ENCODE measurements at regions not wholly inside any gene's neighbourhood (a gene's known extent, or its start where the extent isn't known, plus 50 kb on each side); places are given as distances from the start of the nearest gene placed in this dataset.

DNA sequence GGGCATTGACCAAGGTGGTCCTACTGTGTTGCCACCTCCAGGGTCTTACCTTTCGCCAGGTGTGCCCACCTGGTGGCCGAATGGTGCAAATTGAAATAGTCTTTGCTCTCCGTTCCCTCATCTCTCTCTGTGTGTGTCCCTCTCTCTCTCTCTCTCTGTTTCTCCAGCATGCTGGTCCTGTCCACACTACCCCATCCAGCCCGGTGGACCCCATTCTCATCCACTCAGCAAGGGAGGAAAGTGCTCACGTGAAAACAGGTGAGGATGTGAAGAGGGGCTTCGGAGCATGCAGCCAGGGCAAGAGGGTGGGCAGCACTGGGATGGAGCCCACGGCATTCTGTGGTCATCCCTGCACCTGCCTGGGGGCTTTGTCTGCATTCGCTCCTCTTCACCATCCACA is 150.1 kb downstream of the CRLF2 start:
- H3K36me3 ChIP-seq (replicated peaks in 1 of 2; ENCODE audit: control extremely low read depth in 1 of 2, control insufficient read depth in 1 of 2, extremely low read depth in 1 of 2, insufficient read depth in 2 of 2, low read length in 1 of 2) = no peaks in the 10 kb centered on the region
- no peaks in the 10 kb centered on the region for H4K20me1 ChIP-seq (ENCODE audit: control insufficient read depth, insufficient read depth, low read length, poor library complexity, severe bottlenecking)
- TF ChIP-seq EZH2 (IDR thresholded peaks at IDR 0.05; ENCODE audit: borderline replicate concordance, insufficient read depth, low read depth, low read length, poor library complexity, severe bottlenecking) = no peak
- no peak for TF ChIP-seq CTCF (IDR thresholded peaks at IDR 0.05)
- Mint-ChIP-seq H3K4me1 (no peaks in the 10 kb centered on the region), H3K4me3 (no peak overlapping the region), H3K9me3 (ENCODE audit: insufficient read depth) (peaks cover 5% of the 10 kb centered on the region), H3K27me3 (no peaks in the 10 kb centered on the region), H3K27ac (no peak overlapping the region)
- ChIA-PET CTCF (no interaction called here), POLR2A (no interaction called here)
- no peak overlapping the region for H3K4me2 ChIP-seq (replicated peaks; ENCODE audit: low read depth, low read length, poor library complexity, severe bottlenecking)
- no peaks in the 10 kb centered on the region for H3K79me2 ChIP-seq (ENCODE audit: control insufficient read depth, insufficient read depth, low read length)
- no peak for ATAC-seq (ENCODE audit: low read depth)
- no peak overlapping the region for H2AFZ ChIP-seq (ENCODE audit: insufficient read depth, low read depth, low read length, poor library complexity, severe bottlenecking)
- H3K9ac ChIP-seq (ENCODE audit: low read length) = no peak overlapping the region
- no peaks in the 10 kb centered on the region for H3K4me1 ChIP-seq (ENCODE audit: control insufficient read depth in 2 of 2, insufficient read depth in 2 of 2, low read length in 2 of 2)
- H3K27me3 ChIP-seq (replicated peaks in 1 of 4; ENCODE audit: control extremely low read depth in 1 of 4, control insufficient read depth in 3 of 4, insufficient read depth in 4 of 4, low read length in 3 of 4) = no peaks in the 10 kb centered on the region
- H3K27ac ChIP-seq (ENCODE audit: low read length in 2 of 2) = no peak overlapping the region
- intact Hi-C loops (cut with micrococcal nuclease) = no loop called here
- no peak for DNase-seq
- H3K9me3 ChIP-seq (ENCODE audit: control extremely low read depth in 1 of 3, control insufficient read depth in 2 of 3, insufficient read depth in 1 of 3, low read length in 2 of 3) = peaks cover 0 to 30% (median 0%) of the 10 kb centered on the region in 3 donors
- WGBS (ENCODE audit: insufficient coverage) = 96% methylated on average over 7 of the region's 8 CpGs
- no peak overlapping the region for H3K4me3 ChIP-seq (ENCODE audit: control extremely low read depth in 1 of 5, extremely low read depth in 1 of 5, insufficient read depth in 1 of 5, low read depth in 2 of 5, low read length in 4 of 5)

- H3K4me3 Mint-ChIP-seq = no peak overlapping the region
- POLR2A ChIA-PET = no interaction called here
These were observed 151.9 kb downstream of the CRLF2 start for GRCh38 chrX:1060562-1060960.

More at GRCh38 chrX:1060562-1060960, 151.9 kb downstream of the CRLF2 start:
- H3K27me3 Mint-ChIP-seq = no peaks in the 10 kb centered on the region
- no peak overlapping the region for H3K4me2 ChIP-seq (replicated peaks; ENCODE audit: low read depth, low read length, poor library complexity, severe bottlenecking)
- no peak overlapping the region for H3K27ac Mint-ChIP-seq
- H3K27ac ChIP-seq (ENCODE audit: low read length in 2 of 2) = no peak overlapping the region
- H3K79me2 ChIP-seq (ENCODE audit: control insufficient read depth, insufficient read depth, low read length) = no peaks in the 10 kb centered on the region
- no peaks in the 10 kb centered on the region for H3K4me1 Mint-ChIP-seq
- no peak for DNase-seq
- 96% methylated on average over 7 of the region's 7 CpGs for WGBS (ENCODE audit: insufficient coverage)
- no peaks in the 10 kb centered on the region for H3K4me1 ChIP-seq (ENCODE audit: control insufficient read depth in 2 of 2, insufficient read depth in 2 of 2, low read length in 2 of 2)
- H4K20me1 ChIP-seq (ENCODE audit: control insufficient read depth, insufficient read depth, low read length, poor library complexity, severe bottlenecking) = no peaks in the 10 kb centered on the region
- no peaks in the 10 kb centered on the region for H3K27me3 ChIP-seq (replicated peaks in 1 of 4; ENCODE audit: control extremely low read depth in 1 of 4, control insufficient read depth in 3 of 4, insufficient read depth in 4 of 4, low read length in 3 of 4)
- intact Hi-C loops (cut with micrococcal nuclease) = no loop called here
- H3K9ac ChIP-seq (ENCODE audit: low read length) = no peak overlapping the region
- CTCF ChIA-PET = no interaction called here
- peaks cover 5% of the 10 kb centered on the region for H3K9me3 Mint-ChIP-seq (ENCODE audit: insufficient read depth)
- no peaks in the 10 kb centered on the region for H3K36me3 ChIP-seq (replicated peaks in 1 of 2; ENCODE audit: control extremely low read depth in 1 of 2, control insufficient read depth in 1 of 2, extremely low read depth in 1 of 2, insufficient read depth in 2 of 2, low read length in 1 of 2)
- no peak overlapping the region for H3K4me3 ChIP-seq (ENCODE audit: control extremely low read depth in 1 of 5, extremely low read depth in 1 of 5, insufficient read depth in 1 of 5, low read depth in 2 of 5, low read length in 4 of 5)
- H2AFZ ChIP-seq (ENCODE audit: insufficient read depth, low read depth, low read length, poor library complexity, severe bottlenecking) = no peak overlapping the region
- peaks cover 0 to 34% (median 0%) of the 10 kb centered on the region in 3 donors for H3K9me3 ChIP-seq (ENCODE audit: control extremely low read depth in 1 of 3, control insufficient read depth in 2 of 3, insufficient read depth in 1 of 3, low read length in 2 of 3)
- TF ChIP-seq EZH2 (IDR thresholded peaks at IDR 0.05; ENCODE audit: borderline replicate concordance, insufficient read depth, low read depth, low read length, poor library complexity, severe bottlenecking) = no peak
- TF ChIP-seq CTCF (IDR thresholded peaks at IDR 0.05) = no peak
- ATAC-seq (ENCODE audit: low read depth) = no peak
